ENCODE measurements at regions not wholly inside any gene's neighbourhood (a gene's known extent, or its start where the extent isn't known, plus 50 kb on each side); places are given as distances from the start of the nearest gene placed in this dataset.

DNA sequence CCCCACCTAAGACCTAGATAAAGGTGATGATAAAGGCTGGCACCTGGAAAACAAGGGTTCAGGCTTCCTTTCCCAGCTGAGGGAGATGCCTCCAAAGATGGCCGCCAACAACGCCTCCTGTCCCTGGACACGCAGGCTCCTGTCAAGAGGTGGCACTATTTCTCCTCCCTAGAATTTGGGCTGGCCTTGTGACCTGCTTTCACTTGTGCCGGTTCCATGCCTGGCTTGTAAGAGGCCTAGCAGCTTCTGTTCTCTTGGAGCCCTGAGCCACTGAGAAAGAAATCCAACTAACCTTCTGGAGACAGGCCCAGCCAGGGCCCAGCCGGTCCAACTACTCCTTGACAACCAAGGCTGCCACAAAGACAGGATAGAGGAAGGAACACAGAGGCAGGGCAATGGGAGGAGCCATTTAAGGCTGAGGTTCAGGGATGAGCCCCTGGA, 60.2 kb upstream of the RALY start (continued):
- TF ChIP-seq RXRB (CRISPR knock-in tag; IDR thresholded peaks at IDR 0.05; ENCODE audit: borderline replicate concordance) (peak; percentile 76), ZNF350 (CRISPR knock-in tag; IDR thresholded peaks at IDR 0.05; ENCODE audit: borderline replicate concordance, low read depth) (peak; percentile 72), ZNF234 (CRISPR knock-in tag; conservative IDR thresholded peaks at IDR 0.05) (no peak), DPF2 (CRISPR knock-in tag; IDR thresholded peaks at IDR 0.05; ENCODE audit: borderline replicate concordance, low read depth) (no peak), ZNF891 (CRISPR knock-in tag; IDR thresholded peaks at IDR 0.05) (0 out of 2 replicates have a peak, but pooled peaks have one; percentile 56), ZNF839 (CRISPR knock-in tag; IDR thresholded peaks at IDR 0.05; ENCODE audit: borderline replicate concordance) (peak; percentile 74; the same call in 1 of the 2 replicates), KDM5B (CRISPR knock-in tag; IDR thresholded peaks at IDR 0.05; ENCODE audit: borderline replicate concordance) (peak; percentile 84), ZNF44 (CRISPR knock-in tag; IDR thresholded peaks at IDR 0.05) (0 out of 2 replicates have a peak, but pooled peaks have one; percentile 70), ZNF781 (CRISPR knock-in tag; IDR thresholded peaks at IDR 0.05; ENCODE audit: borderline replicate concordance, not compliant biosample characterization) (peak; percentile 77)
- TF ChIP-seq, protein P1, sequence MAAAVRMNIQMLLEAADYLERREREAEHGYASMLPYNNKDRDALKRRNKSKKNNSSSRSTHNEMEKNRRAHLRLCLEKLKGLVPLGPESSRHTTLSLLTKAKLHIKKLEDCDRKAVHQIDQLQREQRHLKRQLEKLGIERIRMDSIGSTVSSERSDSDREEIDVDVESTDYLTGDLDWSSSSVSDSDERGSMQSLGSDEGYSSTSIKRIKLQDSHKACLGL (CRISPR knock-in tag; IDR thresholded peaks at IDR 0.05): 0 out of 2 replicates have a peak, but pooled peaks have one; percentile 41
- TF ChIP-seq, protein P2, sequence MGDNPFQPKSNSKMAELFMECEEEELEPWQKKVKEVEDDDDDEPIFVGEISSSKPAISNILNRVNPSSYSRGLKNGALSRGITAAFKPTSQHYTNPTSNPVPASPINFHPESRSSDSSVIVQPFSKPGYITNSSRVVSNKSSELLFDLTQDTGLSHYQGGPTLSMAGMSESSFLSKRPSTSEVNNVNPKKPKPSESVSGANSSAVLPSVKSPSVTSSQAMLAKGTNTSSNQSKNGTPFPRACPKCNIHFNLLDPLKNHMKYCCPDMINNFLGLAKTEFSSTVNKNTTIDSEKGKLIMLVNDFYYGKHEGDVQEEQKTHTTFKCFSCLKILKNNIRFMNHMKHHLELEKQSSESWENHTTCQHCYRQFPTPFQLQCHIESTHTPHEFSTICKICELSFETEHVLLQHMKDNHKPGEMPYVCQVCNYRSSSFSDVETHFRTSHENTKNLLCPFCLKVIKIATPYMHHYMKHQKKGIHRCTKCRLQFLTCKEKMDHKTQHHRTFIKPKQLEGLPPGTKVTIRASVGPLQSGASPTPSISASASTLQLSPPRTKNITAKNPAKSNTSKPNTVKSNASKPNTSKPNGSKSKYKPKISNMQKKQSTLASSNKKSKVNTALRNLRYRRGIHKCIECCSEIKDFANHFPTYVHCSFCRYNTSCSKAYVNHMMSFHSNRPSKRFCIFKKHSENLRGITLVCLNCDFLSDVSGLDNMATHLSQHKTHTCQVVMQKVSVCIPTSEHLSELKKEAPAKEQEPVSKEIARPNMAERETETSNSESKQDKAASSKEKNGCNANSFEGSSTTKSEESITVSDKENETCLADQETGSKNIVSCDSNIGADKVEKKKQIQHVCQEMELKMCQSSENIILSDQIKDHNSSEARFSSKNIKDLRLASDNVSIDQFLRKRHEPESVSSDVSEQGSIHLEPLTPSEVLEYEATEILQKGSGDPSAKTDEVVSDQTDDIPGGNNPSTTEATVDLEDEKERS (CRISPR knock-in tag; IDR thresholded peaks at IDR 0.05): peak; percentile 98
- TF ChIP-seq, protein P3, sequence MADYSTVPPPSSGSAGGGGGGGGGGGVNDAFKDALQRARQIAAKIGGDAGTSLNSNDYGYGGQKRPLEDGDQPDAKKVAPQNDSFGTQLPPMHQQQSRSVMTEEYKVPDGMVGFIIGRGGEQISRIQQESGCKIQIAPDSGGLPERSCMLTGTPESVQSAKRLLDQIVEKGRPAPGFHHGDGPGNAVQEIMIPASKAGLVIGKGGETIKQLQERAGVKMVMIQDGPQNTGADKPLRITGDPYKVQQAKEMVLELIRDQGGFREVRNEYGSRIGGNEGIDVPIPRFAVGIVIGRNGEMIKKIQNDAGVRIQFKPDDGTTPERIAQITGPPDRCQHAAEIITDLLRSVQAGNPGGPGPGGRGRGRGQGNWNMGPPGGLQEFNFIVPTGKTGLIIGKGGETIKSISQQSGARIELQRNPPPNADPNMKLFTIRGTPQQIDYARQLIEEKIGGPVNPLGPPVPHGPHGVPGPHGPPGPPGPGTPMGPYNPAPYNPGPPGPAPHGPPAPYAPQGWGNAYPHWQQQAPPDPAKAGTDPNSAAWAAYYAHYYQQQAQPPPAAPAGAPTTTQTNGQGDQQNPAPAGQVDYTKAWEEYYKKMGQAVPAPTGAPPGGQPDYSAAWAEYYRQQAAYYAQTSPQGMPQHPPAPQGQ (CRISPR knock-in tag; IDR thresholded peaks at IDR 0.05; ENCODE audit: borderline replicate concordance): 0 out of 2 replicates have a peak, but pooled peaks have one; percentile 74
- TF ChIP-seq, protein P4, sequence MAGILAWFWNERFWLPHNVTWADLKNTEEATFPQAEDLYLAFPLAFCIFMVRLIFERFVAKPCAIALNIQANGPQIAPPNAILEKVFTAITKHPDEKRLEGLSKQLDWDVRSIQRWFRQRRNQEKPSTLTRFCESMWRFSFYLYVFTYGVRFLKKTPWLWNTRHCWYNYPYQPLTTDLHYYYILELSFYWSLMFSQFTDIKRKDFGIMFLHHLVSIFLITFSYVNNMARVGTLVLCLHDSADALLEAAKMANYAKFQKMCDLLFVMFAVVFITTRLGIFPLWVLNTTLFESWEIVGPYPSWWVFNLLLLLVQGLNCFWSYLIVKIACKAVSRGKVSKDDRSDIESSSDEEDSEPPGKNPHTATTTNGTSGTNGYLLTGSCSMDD (CRISPR knock-in tag; IDR thresholded peaks at IDR 0.05): no peak
- TF ChIP-seq, protein P5, sequence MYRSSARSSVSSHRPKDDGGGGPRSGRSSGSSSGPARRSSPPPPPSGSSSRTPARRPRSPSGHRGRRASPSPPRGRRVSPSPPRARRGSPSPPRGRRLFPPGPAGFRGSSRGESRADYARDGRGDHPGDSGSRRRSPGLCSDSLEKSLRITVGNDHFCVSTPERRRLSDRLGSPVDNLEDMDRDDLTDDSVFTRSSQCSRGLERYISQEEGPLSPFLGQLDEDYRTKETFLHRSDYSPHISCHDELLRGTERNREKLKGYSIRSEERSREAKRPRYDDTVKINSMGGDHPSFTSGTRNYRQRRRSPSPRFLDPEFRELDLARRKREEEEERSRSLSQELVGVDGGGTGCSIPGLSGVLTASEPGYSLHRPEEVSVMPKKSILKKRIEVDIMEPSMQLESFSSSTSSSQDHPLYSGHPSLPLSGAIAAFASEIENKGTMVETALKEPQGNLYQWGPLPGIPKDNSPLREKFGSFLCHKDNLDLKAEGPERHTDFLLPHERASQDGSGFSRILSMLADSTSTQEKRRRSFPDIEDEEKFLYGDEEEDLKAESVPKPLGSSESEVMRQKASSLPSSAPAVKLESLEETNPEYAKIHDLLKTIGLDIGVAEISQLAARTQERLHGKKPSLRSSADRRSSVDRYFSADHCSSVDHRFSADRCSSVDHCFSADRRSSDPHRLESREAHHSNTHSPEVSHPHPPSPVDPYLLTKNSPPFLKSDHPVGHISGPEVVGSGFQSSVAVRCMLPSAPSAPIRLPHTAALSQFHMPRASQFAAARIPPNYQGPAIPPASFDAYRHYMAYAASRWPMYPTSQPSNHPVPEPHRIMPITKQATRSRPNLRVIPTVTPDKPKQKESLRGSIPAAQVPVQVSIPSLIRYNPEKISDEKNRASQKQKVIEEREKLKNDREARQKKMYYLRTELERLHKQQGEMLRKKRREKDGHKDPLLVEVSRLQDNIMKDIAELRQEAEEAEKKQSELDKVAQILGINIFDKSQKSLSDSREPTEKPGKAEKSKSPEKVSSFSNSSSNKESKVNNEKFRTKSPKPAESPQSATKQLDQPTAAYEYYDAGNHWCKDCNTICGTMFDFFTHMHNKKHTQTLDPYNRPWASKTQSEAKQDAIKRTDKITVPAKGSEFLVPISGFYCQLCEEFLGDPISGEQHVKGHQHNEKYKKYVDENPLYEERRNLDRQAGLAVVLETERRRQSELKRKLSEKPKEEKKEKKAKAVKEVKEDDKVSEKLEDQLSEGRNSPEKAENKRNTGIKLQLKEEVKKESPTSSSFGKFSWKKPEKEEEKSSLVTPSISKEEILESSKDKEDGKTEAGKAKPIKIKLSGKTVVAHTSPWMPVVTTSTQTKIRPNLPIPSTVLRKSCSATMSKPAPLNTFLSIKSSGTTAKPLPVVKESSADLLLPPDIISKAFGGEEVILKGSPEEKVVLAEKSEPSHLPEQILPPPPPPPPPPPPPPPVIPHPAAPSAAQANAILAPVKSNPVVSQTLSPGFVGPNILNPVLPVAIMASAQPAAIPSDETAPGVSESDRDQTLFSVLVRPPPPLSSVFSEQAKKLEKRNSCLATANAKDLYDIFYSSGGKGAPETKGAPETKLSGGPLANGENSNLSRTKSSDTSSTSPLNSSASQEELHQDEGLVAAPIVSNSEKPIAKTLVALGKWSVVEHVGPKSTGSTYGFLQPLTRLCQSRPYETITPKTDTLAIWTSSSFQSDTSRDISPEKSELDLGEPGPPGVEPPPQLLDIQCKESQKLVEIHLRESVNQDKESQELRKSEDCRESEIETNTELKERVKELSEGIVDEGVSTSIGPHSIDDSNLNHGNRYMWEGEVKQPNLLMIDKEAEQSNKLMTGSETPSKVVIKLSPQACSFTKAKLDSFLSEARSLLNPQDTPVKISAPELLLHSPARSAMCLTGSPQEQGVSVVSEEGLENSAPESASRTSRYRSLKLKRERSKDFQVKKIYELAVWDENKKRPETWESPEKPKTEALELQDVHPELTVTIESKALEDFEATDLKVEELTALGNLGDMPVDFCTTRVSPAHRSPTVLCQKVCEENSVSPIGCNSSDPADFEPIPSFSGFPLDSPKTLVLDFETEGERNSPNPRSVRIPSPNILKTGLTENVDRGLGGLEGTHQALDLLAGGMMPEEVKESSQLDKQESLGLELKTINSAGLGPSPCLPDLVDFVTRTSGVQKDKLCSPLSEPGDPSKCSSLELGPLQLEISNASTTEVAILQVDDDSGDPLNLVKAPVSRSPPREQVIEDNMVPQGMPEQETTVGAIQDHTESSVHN (CRISPR knock-in tag; IDR thresholded peaks at IDR 0.05): peak; percentile 94
